ENCODE measurements at regions not wholly inside any gene's neighbourhood (a gene's known extent, or its start where the extent isn't known, plus 50 kb on each side); places are given as distances from the start of the nearest gene placed in this dataset.

DNA sequence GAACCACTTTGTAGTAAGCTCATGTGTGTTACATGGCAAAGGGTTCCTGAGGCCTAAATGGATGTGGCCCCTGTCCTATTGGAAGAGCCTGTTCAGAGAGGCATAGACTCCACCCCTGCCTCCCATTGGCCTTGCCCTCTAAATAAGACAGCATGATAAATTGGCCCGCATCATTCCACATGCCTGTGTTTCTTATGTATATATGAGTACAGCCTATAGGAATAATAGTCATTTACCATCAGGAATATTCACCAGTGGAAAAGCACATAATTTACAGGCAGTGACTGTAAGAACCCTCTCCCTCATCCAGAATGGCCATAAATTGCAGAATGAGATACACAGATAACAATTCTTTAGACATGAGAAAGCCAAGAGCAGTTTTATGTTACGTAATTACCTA, 519.5 kb upstream of the DAB1 start:
- TF ChIP-seq JUND (IDR thresholded peaks at IDR 0.05) (no peak), SP1 (IDR thresholded peaks at IDR 0.05; ENCODE audit: low read depth) (no peak)
- POLR2A ChIA-PET = no interaction called here
- no peaks in the 10 kb centered on the region for H3K27me3 ChIP-seq (ENCODE audit: insufficient read depth, low read length)
- no TSS peak for BruUV-seq (replicated peaks)
- DNase-seq (ENCODE audit: low read depth, low spot score) = no peak
- no peak overlapping the region for H2AFZ ChIP-seq (ENCODE audit: low read depth, low read length, poor library complexity, severe bottlenecking)
- intact Hi-C loops (cut with micrococcal nuclease) = no loop called here
- RAD21 ChIA-PET (ENCODE audit: low non-redundant PET in 1 of 2, low total read pairs in 2 of 2, uncharacterized antibody in 2 of 2, unreplicated experiment in 2 of 2) = no interaction called here
- H3K4me1 ChIP-seq (ENCODE audit: control insufficient read depth in 1 of 2, insufficient read depth in 2 of 2, low read length in 2 of 2) = no peaks in the 10 kb centered on the region
- H3K9me2 ChIP-seq (ENCODE audit: insufficient read depth) = no peaks in the 10 kb centered on the region
- H3K27ac ChIP-seq (ENCODE audit: low read depth, low read length) = no peak overlapping the region
- H3K9ac ChIP-seq (ENCODE audit: low read length) = no peak overlapping the region
- no peaks in the 10 kb centered on the region for H3K79me2 ChIP-seq (ENCODE audit: insufficient read depth, low read length)
- H3K4me2 ChIP-seq (ENCODE audit: low read length) = no peak overlapping the region
- no peak overlapping the region for H3K4me3 ChIP-seq (replicated peaks in 1 of 2; ENCODE audit: low read depth in 1 of 2, low read length in 2 of 2)
- H3K36me3 ChIP-seq (ENCODE audit: control insufficient read depth in 1 of 2, insufficient read depth in 2 of 2, low read length in 2 of 2) = no peaks in the 10 kb centered on the region
- H3K9me3 ChIP-seq (ENCODE audit: control insufficient read depth in 1 of 2, insufficient read depth in 1 of 2, low read depth in 1 of 2, low read length in 2 of 2) = no peaks in the 10 kb centered on the region; a peak in 1 of 4 replicates
- no peaks in the 10 kb centered on the region for H4K20me1 ChIP-seq (ENCODE audit: insufficient read depth)
- no peak for ATAC-seq
- CTCF ChIA-PET = no interaction called here

DNA sequence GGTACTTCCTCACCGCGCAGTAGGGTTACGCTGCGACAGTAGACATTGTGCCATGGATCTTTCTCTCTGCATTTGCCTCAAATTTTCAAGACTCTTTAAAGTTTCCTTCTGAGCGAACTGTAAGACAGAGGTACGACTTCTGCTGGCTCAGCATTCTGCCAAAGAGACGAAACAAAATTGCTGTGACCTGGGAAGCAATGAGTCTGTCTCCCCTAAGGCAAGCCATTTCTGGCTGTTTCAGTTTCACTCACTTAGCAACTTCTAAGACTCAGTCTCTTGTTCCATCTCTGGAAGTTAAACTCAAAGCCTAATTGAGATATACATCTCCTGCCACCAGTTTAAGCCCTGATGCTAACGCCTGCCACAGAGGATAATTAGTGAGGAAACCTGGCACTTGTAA, 510.9 kb upstream of the DAB1 start:
- no peaks in the 10 kb centered on the region for H4K20me1 ChIP-seq (ENCODE audit: insufficient read depth)
- POLR2A ChIA-PET = no interaction called here
- CTCF ChIA-PET = no interaction called here
- no peaks in the 10 kb centered on the region for H3K9me2 ChIP-seq (ENCODE audit: insufficient read depth)
- H3K4me3 ChIP-seq (replicated peaks in 1 of 2; ENCODE audit: low read depth in 1 of 2, low read length in 2 of 2) = no peak overlapping the region
- BruUV-seq (replicated peaks) = no TSS peak
- H3K27me3 ChIP-seq (ENCODE audit: insufficient read depth, low read length) = no peaks in the 10 kb centered on the region
- no peak overlapping the region for H2AFZ ChIP-seq (ENCODE audit: low read depth, low read length, poor library complexity, severe bottlenecking)
- H3K9me3 ChIP-seq (ENCODE audit: control insufficient read depth in 1 of 2, insufficient read depth in 1 of 2, low read depth in 1 of 2, low read length in 2 of 2) = no peaks in the 10 kb centered on the region
- no peaks in the 10 kb centered on the region for H3K79me2 ChIP-seq (ENCODE audit: insufficient read depth, low read length)
- ATAC-seq = no peak
- no peak for DNase-seq (ENCODE audit: low read depth, low spot score)
- intact Hi-C loops (cut with micrococcal nuclease) = no loop called here
- no peak overlapping the region for H3K27ac ChIP-seq (ENCODE audit: low read depth, low read length)
- no peaks in the 10 kb centered on the region for H3K36me3 ChIP-seq (ENCODE audit: control insufficient read depth in 1 of 2, insufficient read depth in 2 of 2, low read length in 2 of 2)
- no peaks in the 10 kb centered on the region for H3K4me1 ChIP-seq (ENCODE audit: control insufficient read depth in 1 of 2, insufficient read depth in 2 of 2, low read length in 2 of 2)
- H3K9ac ChIP-seq (ENCODE audit: low read length) = no peak overlapping the region
- RAD21 ChIA-PET (ENCODE audit: low non-redundant PET in 1 of 2, low total read pairs in 2 of 2, uncharacterized antibody in 2 of 2, unreplicated experiment in 2 of 2) = no interaction called here
- H3K4me2 ChIP-seq (ENCODE audit: low read length) = no peak overlapping the region
- TF ChIP-seq RAD21 (IDR thresholded peaks at IDR 0.05; ENCODE audit: low read depth) (no peak), ZNF274 (IDR thresholded peaks at IDR 0.05; ENCODE audit: low read depth, low read length) (no peak), SRF (IDR thresholded peaks at IDR 0.05; ENCODE audit: low read depth) (no peak), JUND (IDR thresholded peaks at IDR 0.05) (no peak), TCF7L2 (IDR thresholded peaks at IDR 0.05; ENCODE audit: borderline replicate concordance, extremely low read depth, insufficient read depth, insufficient read length) (no peak), SP1 (IDR thresholded peaks at IDR 0.05; ENCODE audit: low read depth) (no peak), POLR2A (IDR thresholded peaks at IDR 0.05; ENCODE audit: borderline replicate concordance, extremely low read depth, insufficient read depth, insufficient read length) (no peak), EGR1 (IDR thresholded peaks at IDR 0.05; ENCODE audit: low read depth) (no peak), SIN3A (IDR thresholded peaks at IDR 0.05; ENCODE audit: low read depth) (no peak), ZFX (IDR thresholded peaks at IDR 0.05) (no peak), CEBPB (IDR thresholded peaks at IDR 0.05; ENCODE audit: low read depth) (no peak), ELF1 (IDR thresholded peaks at IDR 0.05; ENCODE audit: borderline replicate concordance, low read depth) (no peak)
- TF ChIP-seq, protein P1, sequence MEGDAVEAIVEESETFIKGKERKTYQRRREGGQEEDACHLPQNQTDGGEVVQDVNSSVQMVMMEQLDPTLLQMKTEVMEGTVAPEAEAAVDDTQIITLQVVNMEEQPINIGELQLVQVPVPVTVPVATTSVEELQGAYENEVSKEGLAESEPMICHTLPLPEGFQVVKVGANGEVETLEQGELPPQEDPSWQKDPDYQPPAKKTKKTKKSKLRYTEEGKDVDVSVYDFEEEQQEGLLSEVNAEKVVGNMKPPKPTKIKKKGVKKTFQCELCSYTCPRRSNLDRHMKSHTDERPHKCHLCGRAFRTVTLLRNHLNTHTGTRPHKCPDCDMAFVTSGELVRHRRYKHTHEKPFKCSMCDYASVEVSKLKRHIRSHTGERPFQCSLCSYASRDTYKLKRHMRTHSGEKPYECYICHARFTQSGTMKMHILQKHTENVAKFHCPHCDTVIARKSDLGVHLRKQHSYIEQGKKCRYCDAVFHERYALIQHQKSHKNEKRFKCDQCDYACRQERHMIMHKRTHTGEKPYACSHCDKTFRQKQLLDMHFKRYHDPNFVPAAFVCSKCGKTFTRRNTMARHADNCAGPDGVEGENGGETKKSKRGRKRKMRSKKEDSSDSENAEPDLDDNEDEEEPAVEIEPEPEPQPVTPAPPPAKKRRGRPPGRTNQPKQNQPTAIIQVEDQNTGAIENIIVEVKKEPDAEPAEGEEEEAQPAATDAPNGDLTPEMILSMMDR (IDR thresholded peaks at IDR 0.05 in 2 of 3, conservative IDR thresholded peaks at IDR 0.05 in 1 of 3; ENCODE audit: borderline replicate concordance in 1 of 3, insufficient read depth in 1 of 3, low read depth in 2 of 3, low read length in 2 of 3) = no peak
- TF ChIP-seq, protein P2, sequence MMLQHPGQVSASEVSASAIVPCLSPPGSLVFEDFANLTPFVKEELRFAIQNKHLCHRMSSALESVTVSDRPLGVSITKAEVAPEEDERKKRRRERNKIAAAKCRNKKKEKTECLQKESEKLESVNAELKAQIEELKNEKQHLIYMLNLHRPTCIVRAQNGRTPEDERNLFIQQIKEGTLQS (IDR thresholded peaks at IDR 0.05) = no peak
- TF ChIP-seq, protein P3, sequence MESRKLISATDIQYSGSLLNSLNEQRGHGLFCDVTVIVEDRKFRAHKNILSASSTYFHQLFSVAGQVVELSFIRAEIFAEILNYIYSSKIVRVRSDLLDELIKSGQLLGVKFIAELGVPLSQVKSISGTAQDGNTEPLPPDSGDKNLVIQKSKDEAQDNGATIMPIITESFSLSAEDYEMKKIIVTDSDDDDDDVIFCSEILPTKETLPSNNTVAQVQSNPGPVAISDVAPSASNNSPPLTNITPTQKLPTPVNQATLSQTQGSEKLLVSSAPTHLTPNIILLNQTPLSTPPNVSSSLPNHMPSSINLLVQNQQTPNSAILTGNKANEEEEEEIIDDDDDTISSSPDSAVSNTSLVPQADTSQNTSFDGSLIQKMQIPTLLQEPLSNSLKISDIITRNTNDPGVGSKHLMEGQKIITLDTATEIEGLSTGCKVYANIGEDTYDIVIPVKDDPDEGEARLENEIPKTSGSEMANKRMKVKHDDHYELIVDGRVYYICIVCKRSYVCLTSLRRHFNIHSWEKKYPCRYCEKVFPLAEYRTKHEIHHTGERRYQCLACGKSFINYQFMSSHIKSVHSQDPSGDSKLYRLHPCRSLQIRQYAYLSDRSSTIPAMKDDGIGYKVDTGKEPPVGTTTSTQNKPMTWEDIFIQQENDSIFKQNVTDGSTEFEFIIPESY (IDR thresholded peaks at IDR 0.05; ENCODE audit: extremely low read depth, insufficient replicate concordance, low read length) = no peak
- TF ChIP-seq, protein P4, sequence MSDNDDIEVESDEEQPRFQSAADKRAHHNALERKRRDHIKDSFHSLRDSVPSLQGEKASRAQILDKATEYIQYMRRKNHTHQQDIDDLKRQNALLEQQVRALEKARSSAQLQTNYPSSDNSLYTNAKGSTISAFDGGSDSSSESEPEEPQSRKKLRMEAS (IDR thresholded peaks at IDR 0.05) = no peak
